Bronchial epithelial cell (primary cell): ENCODE measurements at regions not wholly inside any gene's neighbourhood (a gene's known extent, or its start where the extent isn't known, plus 50 kb on each side); places are given as distances from the start of the nearest gene placed in this dataset.
"Not testable (repeated sequence)": the region's sequence is repeated elsewhere in the genome, so short reads cannot be mapped to it uniquely, and the experiment has no call there.

Experiments
- DNase-seq: peaks from one replicate; pipeline ENCODE4 v3.0.0-alpha.2; 2010; ENCODE audit warnings: low read depth
- FAIRE-seq: peaks from 2 replicates; lab custom pipeline; 2011; peaks lifted over from hg19 to GRCh38; lab: Jason Lieb, UNC
- H3K27me3 ChIP-seq: 2 replicates; pipeline ENCODE4 v1.5.1; 2011; ENCODE audit warnings: low read length; ENCODE audit not compliant: control insufficient read depth, insufficient read depth
- H3K36me3 ChIP-seq: 2 replicates; pipeline ENCODE4 v1.5.1; 2011; ENCODE audit warnings: low read length; ENCODE audit not compliant: control insufficient read depth, insufficient read depth
- H3K4me3 ChIP-seq: 2 replicates; pipeline ENCODE4 v1.5.1; 2011; ENCODE audit warnings: mild to moderate bottlenecking, low read depth, low read length, control low read depth
- CTCF ChIP-seq: IDR thresholded peaks from 2 replicates; pipeline ENCODE4 v1.5.1; 2011; ENCODE audit warnings: mild to moderate bottlenecking, moderate library complexity, low read length, control low read depth, inconsistent platforms; ENCODE audit not compliant: insufficient read depth, severe bottlenecking

GRCh38 chr7:57789130-57789529 is 339.2 kb downstream of the ZNF716 start:
- Histone ChIP-seq H3K27me3 (no peaks in the 10 kb centered on the region), H3K4me3 (no peak overlapping the region), H3K36me3 (no peaks in the 10 kb centered on the region)
- TF ChIP-seq CTCF: no peak
- DNase-seq (no peak), FAIRE-seq (no peak)

- TF ChIP-seq CTCF: no peak
- H3K4me3 ChIP-seq: no peak overlapping the region
- no peak for DNase-seq
- FAIRE-seq: peak; percentile 80
- H3K36me3 ChIP-seq: no peaks in the 10 kb centered on the region
- H3K27me3 ChIP-seq: no peaks in the 10 kb centered on the region
Measured at GRCh38 chr7:57819491-57819981, 369.6 kb downstream of the ZNF716 start.

GRCh38 chr7:57820477-57820876 is 370.5 kb downstream of the ZNF716 start:
- FAIRE-seq: no peak
- H3K27me3 ChIP-seq: no peaks in the 10 kb centered on the region

GRCh38 chr7:57821438-57822382 is 371.7 kb downstream of the ZNF716 start:
- no peaks in the 10 kb centered on the region for H3K27me3 ChIP-seq
- FAIRE-seq: no peak
- DNase-seq: no peak
- no peaks in the 10 kb centered on the region for H3K36me3 ChIP-seq
- TF ChIP-seq CTCF: no peak
- H3K4me3 ChIP-seq: no peak overlapping the region

More at GRCh38 chr7:57820477-57820876, 370.5 kb downstream of the ZNF716 start:
- no peak for TF ChIP-seq CTCF
- Histone ChIP-seq H3K4me3 (no peak overlapping the region), H3K36me3 (no peaks in the 10 kb centered on the region)
- no peak for DNase-seq

- H3K27me3 ChIP-seq, DNase-seq, H3K4me3 ChIP-seq, FAIRE-seq, H3K36me3 ChIP-seq: not testable (repeated sequence)
Measured at GRCh38 chr7:57826548-57826947, 376.6 kb downstream of the ZNF716 start.

GRCh38 chr7:57835161-57835560 is 385.2 kb downstream of the ZNF716 start:
- FAIRE-seq, DNase-seq: not testable (repeated sequence)

GRCh38 chr7:57839152-57839551 is 389.2 kb downstream of the ZNF716 start:
- not testable (repeated sequence) for H3K27me3 ChIP-seq, FAIRE-seq, DNase-seq, H3K4me3 ChIP-seq, H3K36me3 ChIP-seq

More at GRCh38 chr7:57835161-57835560, 385.2 kb downstream of the ZNF716 start:
- not testable (repeated sequence) for H3K36me3 ChIP-seq, H3K27me3 ChIP-seq, H3K4me3 ChIP-seq
